ENCODE measurements at regions not wholly inside any gene's neighbourhood (a gene's known extent, or its start where the extent isn't known, plus 50 kb on each side); places are given as distances from the start of the nearest gene placed in this dataset.

DNA sequence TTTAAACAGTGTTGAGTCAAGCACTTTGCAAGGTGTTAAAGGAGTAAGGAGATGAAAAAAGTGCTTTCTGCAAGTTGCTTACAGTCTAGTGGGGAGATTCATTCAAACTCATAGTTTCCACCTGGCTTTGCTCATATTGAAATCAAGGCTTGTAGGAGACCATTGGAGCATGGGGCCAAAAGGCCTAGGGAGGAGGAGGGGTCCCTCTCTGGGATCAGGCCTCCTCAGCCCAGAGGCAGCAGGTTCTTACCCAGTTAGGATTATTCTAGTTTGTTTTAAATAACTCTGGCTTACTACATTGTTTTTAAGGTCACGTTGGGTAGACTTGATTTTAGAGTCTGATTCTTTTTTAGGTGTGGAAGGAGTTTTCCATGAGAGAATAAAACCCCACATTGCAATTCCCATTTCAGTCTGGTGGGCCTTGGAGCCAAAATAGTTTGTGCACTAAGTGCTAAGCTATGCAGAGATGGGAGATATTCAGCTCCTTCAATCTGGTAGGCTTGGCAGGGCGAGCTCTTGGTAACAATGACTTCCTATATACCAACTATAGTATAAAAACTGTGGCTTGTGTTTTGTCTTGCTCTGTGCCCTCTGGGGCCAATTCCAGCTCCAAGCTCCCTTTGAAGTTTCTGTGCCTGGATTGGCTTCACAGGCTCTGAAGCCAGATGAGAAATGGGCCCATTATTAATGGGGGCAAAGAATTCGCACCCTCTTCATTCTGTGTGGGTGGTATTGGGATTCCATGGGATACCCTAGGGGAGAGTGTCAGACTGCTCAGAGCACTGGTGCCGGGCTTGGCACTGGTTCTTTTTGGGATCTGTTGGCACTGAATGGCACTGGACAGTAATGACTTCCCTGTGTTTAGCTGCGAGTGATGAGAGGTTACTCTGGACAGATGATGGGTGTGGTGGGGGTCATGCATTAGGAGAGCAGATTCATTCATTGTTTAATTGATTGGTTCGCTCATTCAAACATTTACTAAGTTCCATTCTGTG is 301.1 kb downstream of the MYCN start:
- TF ChIP-seq, protein P1, sequence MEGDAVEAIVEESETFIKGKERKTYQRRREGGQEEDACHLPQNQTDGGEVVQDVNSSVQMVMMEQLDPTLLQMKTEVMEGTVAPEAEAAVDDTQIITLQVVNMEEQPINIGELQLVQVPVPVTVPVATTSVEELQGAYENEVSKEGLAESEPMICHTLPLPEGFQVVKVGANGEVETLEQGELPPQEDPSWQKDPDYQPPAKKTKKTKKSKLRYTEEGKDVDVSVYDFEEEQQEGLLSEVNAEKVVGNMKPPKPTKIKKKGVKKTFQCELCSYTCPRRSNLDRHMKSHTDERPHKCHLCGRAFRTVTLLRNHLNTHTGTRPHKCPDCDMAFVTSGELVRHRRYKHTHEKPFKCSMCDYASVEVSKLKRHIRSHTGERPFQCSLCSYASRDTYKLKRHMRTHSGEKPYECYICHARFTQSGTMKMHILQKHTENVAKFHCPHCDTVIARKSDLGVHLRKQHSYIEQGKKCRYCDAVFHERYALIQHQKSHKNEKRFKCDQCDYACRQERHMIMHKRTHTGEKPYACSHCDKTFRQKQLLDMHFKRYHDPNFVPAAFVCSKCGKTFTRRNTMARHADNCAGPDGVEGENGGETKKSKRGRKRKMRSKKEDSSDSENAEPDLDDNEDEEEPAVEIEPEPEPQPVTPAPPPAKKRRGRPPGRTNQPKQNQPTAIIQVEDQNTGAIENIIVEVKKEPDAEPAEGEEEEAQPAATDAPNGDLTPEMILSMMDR (IDR thresholded peaks at IDR 0.05) = no peak
- no peak for TF ChIP-seq POLR2A (IDR thresholded peaks at IDR 0.05)

Measured in thyroid gland (tissue), 4 donors.